MM.1S (cell line): ENCODE measurements at regions not wholly inside any gene's neighbourhood (a gene's known extent, or its start where the extent isn't known, plus 50 kb on each side); places are given as distances from the start of the nearest gene placed in this dataset.

Experiments
- EZH2 ChIP-seq: fragments of 300-600 bp; sonication (generic); optimal IDR thresholded peaks from 2 replicates; pipeline ENCODE3; 2017; ENCODE audit warnings: low read depth, mild to moderate bottlenecking, antibody characterized with exemption, low read length, mixed read lengths
- TF ChIP-seq, protein P1 (sequence below): fragments of 300-600 bp; sonication (generic); IDR thresholded peaks from 2 replicates; pipeline ENCODE4 v1.5.1; 2016; ENCODE audit warnings: antibody characterized with exemption, low read length, mixed read lengths

GRCh38 chr13:22486490-22486889, 694.3 kb upstream of the SGCG start:
- TF ChIP-seq, protein P1, sequence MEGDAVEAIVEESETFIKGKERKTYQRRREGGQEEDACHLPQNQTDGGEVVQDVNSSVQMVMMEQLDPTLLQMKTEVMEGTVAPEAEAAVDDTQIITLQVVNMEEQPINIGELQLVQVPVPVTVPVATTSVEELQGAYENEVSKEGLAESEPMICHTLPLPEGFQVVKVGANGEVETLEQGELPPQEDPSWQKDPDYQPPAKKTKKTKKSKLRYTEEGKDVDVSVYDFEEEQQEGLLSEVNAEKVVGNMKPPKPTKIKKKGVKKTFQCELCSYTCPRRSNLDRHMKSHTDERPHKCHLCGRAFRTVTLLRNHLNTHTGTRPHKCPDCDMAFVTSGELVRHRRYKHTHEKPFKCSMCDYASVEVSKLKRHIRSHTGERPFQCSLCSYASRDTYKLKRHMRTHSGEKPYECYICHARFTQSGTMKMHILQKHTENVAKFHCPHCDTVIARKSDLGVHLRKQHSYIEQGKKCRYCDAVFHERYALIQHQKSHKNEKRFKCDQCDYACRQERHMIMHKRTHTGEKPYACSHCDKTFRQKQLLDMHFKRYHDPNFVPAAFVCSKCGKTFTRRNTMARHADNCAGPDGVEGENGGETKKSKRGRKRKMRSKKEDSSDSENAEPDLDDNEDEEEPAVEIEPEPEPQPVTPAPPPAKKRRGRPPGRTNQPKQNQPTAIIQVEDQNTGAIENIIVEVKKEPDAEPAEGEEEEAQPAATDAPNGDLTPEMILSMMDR, result no peak
- TF ChIP-seq EZH2, result no peak
